Progenitor cell of endocrine pancreas (in vitro differentiated cells): ENCODE measurements at regions not wholly inside any gene's neighbourhood (a gene's known extent, or its start where the extent isn't known, plus 50 kb on each side); places are given as distances from the start of the nearest gene placed in this dataset.

Experiments used
- DNase-seq: peaks from one replicate; pipeline ENCODE4 v3.0.0; 2021; ENCODE audit warnings: low spot score; ENCODE audit not compliant: unreplicated experiment
- H3K27ac Mint-ChIP-seq: 2 replicates; pipeline ENCODE4 v1.8.0; 2021; ENCODE audit warnings: mild to moderate bottlenecking, moderate library complexity, mixed read lengths
- H3K27me3 Mint-ChIP-seq: 2 replicates; pipeline ENCODE4 v1.8.0; 2021; ENCODE audit warnings: mixed read lengths
- H3K36me3 Mint-ChIP-seq: 2 replicates; pipeline ENCODE4 v1.8.0; 2022; ENCODE audit warnings: mixed read lengths; ENCODE audit not compliant: insufficient read depth
- H3K4me1 Mint-ChIP-seq: 2 replicates; pipeline ENCODE4 v1.8.0; 2021; ENCODE audit warnings: low read depth, mixed read lengths
- H3K4me3 Mint-ChIP-seq: 2 replicates; pipeline ENCODE4 v1.8.0; 2021; ENCODE audit warnings: low read depth, mild to moderate bottlenecking, moderate library complexity, mixed read lengths
- H3K9me3 Mint-ChIP-seq: 2 replicates; pipeline ENCODE4 v1.8.0; 2021; ENCODE audit warnings: low read depth, mixed read lengths
- TF ChIP-seq, protein P1 (sequence below): fragments of 200-600 bp; sonication (generic); IDR thresholded peaks from one replicate; pipeline ENCODE4 v1.5.0; 2021; ENCODE audit warnings: antibody characterized with exemption, mild to moderate bottlenecking; ENCODE audit not compliant: unreplicated experiment

DNA sequence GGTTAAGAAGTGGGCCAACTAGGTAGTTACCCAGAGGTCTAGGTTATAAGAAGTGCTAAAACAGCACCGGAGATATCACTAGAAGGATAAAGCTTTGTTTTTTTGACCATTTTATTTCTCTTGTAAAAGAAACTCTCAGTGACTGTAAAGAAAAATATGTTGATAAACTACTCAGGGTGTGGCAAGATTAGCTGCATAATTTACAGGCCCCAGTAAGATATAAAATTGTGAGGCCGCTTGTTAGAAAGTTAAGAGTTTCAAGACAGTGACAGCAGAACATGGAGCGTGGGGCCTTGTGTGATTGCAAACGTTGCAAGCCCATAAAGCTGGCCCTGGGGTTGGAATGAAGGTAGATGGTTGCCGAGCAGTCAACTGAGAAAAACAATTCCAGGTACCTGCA, 263.7 kb upstream of the EEF2KMT start:
- TF ChIP-seq, protein P1, sequence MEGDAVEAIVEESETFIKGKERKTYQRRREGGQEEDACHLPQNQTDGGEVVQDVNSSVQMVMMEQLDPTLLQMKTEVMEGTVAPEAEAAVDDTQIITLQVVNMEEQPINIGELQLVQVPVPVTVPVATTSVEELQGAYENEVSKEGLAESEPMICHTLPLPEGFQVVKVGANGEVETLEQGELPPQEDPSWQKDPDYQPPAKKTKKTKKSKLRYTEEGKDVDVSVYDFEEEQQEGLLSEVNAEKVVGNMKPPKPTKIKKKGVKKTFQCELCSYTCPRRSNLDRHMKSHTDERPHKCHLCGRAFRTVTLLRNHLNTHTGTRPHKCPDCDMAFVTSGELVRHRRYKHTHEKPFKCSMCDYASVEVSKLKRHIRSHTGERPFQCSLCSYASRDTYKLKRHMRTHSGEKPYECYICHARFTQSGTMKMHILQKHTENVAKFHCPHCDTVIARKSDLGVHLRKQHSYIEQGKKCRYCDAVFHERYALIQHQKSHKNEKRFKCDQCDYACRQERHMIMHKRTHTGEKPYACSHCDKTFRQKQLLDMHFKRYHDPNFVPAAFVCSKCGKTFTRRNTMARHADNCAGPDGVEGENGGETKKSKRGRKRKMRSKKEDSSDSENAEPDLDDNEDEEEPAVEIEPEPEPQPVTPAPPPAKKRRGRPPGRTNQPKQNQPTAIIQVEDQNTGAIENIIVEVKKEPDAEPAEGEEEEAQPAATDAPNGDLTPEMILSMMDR = no peak
- Mint-ChIP-seq H3K9me3 (no peaks in the 10 kb centered on the region), H3K36me3 (no peaks in the 10 kb centered on the region), H3K4me3 (no peak overlapping the region), H3K4me1 (no peaks in the 10 kb centered on the region), H3K27ac (no peak overlapping the region), H3K27me3 (peaks cover 31% of the 10 kb centered on the region)
- DNase-seq = no peak

DNA sequence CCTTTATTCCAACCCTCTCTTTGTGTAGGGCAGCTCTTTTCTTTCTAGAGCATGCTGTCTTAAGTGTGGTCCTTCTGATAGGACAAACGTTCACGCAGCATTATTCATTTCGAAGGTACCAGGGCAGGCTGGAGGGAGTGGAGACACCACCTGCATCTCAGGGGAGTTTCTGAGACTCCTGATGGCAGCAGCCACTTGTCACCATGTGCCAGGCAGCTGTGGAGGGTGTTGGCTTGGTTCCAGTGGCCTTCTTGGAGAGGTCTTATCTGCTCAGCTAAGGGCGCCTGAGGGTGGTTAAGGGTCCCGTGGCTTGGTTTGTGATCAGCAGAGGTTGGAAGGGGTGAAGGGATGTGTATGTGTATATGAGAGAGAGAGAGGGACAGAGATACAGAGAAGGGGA, 257.1 kb upstream of the EEF2KMT start:
- H3K9me3 Mint-ChIP-seq = no peaks in the 10 kb centered on the region
- H3K4me3 Mint-ChIP-seq = no peak overlapping the region
- H3K27ac Mint-ChIP-seq = no peak overlapping the region
- DNase-seq = no peak
- TF ChIP-seq, protein P1 = no peak
- peaks cover 11% of the 10 kb centered on the region for H3K27me3 Mint-ChIP-seq
- no peaks in the 10 kb centered on the region for H3K4me1 Mint-ChIP-seq
- no peaks in the 10 kb centered on the region for H3K36me3 Mint-ChIP-seq

DNA sequence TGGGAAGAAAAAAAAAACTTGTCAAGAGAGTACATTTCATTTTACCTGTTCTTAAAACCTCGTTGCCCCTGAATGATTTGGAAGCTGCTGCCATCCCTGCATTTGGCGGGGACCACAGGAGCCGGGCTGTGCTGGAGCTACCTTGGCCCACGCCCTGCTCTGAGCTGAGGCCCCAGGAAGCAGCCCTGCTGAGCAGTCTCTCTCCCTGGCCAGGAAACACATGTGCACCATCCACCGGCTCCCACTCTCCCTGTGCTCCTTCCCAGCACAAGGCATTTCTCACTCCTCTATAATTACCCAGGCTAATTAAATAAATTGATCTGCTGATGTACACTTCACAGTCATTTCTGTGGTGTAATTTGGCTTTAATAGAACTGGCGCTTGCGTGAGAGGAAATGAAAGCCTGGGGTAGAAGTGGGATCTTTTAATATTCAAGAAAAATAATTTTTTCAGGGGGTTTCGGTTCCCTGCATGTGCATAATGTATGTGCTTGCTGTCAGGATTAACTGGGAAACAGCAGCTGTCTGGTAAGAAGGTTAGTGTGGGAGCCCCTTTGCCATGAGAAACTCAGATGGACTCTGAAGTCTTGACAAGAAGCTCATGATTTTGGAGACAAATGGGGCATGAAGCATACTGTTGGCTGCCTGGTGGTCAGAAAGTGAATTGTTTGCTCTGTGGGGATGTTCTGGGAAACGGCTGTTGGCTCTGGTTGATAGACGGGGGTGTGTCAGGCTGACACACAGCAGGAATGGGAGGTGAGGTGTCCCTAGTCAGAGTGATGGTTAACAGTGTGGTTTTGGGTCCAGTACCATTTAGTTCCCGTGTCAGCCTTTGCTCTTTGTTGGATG, 252.3 kb upstream of the EEF2KMT start:
- Mint-ChIP-seq H3K4me1 (no peaks in the 10 kb centered on the region), H3K9me3 (no peaks in the 10 kb centered on the region)
- TF ChIP-seq, protein P1 = peak; percentile 15

GRCh38 chr16:5349101-5349500, 251.5 kb upstream of the EEF2KMT start:
- H3K4me3 Mint-ChIP-seq = no peak overlapping the region
- H3K27ac Mint-ChIP-seq = no peak overlapping the region
- H3K27me3 Mint-ChIP-seq = peaks cover 14% of the 10 kb centered on the region
- no peaks in the 10 kb centered on the region for H3K4me1 Mint-ChIP-seq
- no peaks in the 10 kb centered on the region for H3K36me3 Mint-ChIP-seq
- no peak for DNase-seq
- H3K9me3 Mint-ChIP-seq = no peaks in the 10 kb centered on the region
- TF ChIP-seq, protein P1 = no peak

More for the DNA sequence above, 252.3 kb upstream of the EEF2KMT start:
- peaks cover 12% of the 10 kb centered on the region for H3K27me3 Mint-ChIP-seq
- no peak overlapping the region for H3K27ac Mint-ChIP-seq
- DNase-seq = no peak
- no peak overlapping the region for H3K4me3 Mint-ChIP-seq
- H3K36me3 Mint-ChIP-seq = no peaks in the 10 kb centered on the region

GRCh38 chr16:5347561-5347960, 250.0 kb upstream of the EEF2KMT start:
- Mint-ChIP-seq H3K36me3 (no peaks in the 10 kb centered on the region), H3K27ac (no peak overlapping the region), H3K9me3 (no peaks in the 10 kb centered on the region), H3K4me1 (no peaks in the 10 kb centered on the region), H3K4me3 (no peak overlapping the region), H3K27me3 (peaks cover 14% of the 10 kb centered on the region)
- TF ChIP-seq, protein P1 = no peak
- no peak for DNase-seq
